CD4-positive, alpha-beta T cell treated with Interleukin-12 subunit alpha and Interleukin-12 subunit beta, for 1 hour (primary cell): ENCODE measurements at regions not wholly inside any gene's neighbourhood (a gene's known extent, or its start where the extent isn't known, plus 50 kb on each side); places are given as distances from the start of the nearest gene placed in this dataset.
"Not testable (repeated sequence)": the region's sequence is repeated elsewhere in the genome, so short reads cannot be mapped to it uniquely, and the experiment has no call there.

Source experiments
- DNase-seq: peaks from one replicate; pipeline ENCODE4 v3.0.0-alpha.2; 2020

- DNase-seq = no peak
These were observed 1220.2 kb upstream of the ACVR2A start for GRCh38 chr2:146624430-146625160.

- no peak for DNase-seq
These were observed 1221.1 kb upstream of the ACVR2A start for GRCh38 chr2:146623771-146624170.

GRCh38 chr2:146621656-146622055 is 1223.2 kb upstream of the ACVR2A start:
- no peak for DNase-seq

GRCh38 chr2:146615778-146616177 is 1229.1 kb upstream of the ACVR2A start:
- DNase-seq = no peak

GRCh38 chr2:146608490-146608889 is 1236.3 kb upstream of the ACVR2A start:
- DNase-seq = no peak

GRCh38 chr2:146604521-146604920 is 1240.3 kb upstream of the ACVR2A start:
- no peak for DNase-seq

GRCh38 chr2:146602856-146603255 is 1242.0 kb upstream of the ACVR2A start:
- no peak for DNase-seq

GRCh38 chr2:146602383-146602782 is 1242.4 kb upstream of the ACVR2A start:
- DNase-seq = no peak

GRCh38 chr2:146598791-146599190 is 1246.0 kb upstream of the ACVR2A start:
- DNase-seq = no peak

GRCh38 chr2:146597291-146597690 is 1247.5 kb upstream of the ACVR2A start:
- no peak for DNase-seq

GRCh38 chr2:146591908-146592307 is 1252.9 kb upstream of the ACVR2A start:
- no peak for DNase-seq

- DNase-seq = no peak
These were observed 1257.5 kb upstream of the ACVR2A start for GRCh38 chr2:146587291-146587713.

- no peak for DNase-seq
These were observed 1260.5 kb upstream of the ACVR2A start for GRCh38 chr2:146584316-146584715.

GRCh38 chr2:146579147-146579930 is 1265.5 kb upstream of the ACVR2A start:
- no peak for DNase-seq

- no peak for DNase-seq
These were observed 1268.3 kb upstream of the ACVR2A start for GRCh38 chr2:146576339-146577111.

- DNase-seq = no peak
These were observed 1272.2 kb upstream of the ACVR2A start for GRCh38 chr2:146572598-146572997.

GRCh38 chr2:146561996-146562395 is 1282.8 kb upstream of the ACVR2A start:
- DNase-seq = no peak

- no peak for DNase-seq
These were observed 1297.6 kb upstream of the ACVR2A start for GRCh38 chr2:146547236-146547635.

GRCh38 chr2:146544701-146545100 is 1300.1 kb upstream of the ACVR2A start:
- DNase-seq = no peak

GRCh38 chr2:146541896-146542295 is 1302.9 kb upstream of the ACVR2A start:
- no peak for DNase-seq

- DNase-seq = no peak
These were observed 1304.4 kb upstream of the ACVR2A start for GRCh38 chr2:146540271-146540932.

- not testable (repeated sequence) for DNase-seq
These were observed 1305.1 kb upstream of the ACVR2A start for GRCh38 chr2:146539739-146540138.

- DNase-seq = no peak
These were observed 1307.4 kb upstream of the ACVR2A start for GRCh38 chr2:146537477-146537876.
